ENCODE measurements at regions not wholly inside any gene's neighbourhood (a gene's known extent, or its start where the extent isn't known, plus 50 kb on each side); places are given as distances from the start of the nearest gene placed in this dataset.

DNA sequence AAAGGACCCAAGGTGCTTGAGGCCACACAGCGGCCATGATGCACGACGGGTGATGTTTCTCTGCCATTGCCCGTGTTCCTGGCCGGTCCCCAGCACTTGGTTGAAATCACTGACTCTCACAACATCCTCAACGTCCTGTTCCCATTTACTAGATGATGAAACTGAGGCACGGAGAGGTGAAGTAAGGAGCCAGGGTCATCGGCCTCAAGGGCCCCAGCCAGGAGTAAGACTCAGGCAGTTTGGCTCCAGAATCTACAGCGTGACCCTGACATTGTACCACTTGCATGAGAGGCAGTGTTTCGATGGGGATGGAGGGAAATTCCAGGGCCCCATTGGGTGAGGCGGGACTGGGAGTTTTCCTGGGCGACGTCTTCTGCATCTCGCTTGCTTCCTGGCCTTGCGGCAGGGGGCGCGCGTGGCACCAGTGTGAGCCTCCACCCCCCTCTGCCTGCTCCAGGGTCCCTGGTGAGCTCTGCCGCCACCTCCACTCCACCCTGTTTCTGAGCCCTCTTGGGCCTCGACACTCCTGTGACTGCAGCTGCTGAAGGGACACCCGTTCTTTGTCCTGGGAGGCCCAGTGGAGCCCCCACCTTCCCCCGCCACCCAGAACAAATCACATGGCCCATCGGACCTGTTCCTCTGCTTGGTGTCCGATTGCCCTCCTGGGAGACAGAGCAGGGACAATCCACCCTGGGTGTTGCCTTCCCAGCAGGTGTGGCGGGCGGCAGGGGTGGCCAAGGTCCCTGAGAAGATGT, 133.0 kb upstream of the GSE1 start:
- no peak for DNase-seq

DNA sequence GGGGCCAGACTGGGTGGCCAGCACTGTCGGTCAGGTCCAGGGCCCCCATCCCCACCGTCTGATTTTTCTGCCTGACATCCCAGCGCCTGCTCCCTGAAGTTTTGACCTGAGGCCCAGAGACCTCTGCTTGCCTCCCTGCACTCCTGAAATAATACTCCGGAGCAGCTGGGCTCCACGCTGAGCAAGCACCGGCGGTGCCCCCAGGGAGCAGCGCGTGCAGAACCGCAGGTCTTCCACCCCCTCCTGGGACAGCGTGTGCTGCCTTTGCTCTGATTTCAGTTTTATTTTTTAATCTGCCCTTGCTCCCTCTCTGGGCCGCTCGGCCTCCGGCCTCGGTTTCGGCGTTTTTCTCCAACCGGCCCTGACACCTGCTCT, 132.4 kb upstream of the GSE1 start:
- DNase-seq = no peak

DNA sequence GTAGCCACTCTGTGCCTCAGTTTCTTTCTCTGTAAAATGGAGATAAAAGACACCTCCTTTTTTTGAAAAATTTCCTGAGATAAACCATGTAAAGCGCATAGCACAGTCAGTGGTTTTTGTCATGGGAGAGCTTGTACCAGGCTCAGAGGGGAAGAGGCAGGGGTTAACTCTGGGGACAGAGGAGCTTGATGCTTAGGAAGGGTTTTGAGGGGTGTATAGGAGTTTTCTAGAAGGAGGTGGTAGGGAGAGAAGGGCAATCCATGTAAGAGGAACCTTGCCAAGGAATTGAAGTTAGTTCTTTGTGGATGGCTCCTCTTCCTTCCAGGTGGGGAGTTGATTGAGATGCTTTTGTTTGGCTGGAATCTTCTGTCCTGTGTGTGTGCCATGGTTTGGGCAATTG, 131.9 kb upstream of the GSE1 start:
- DNase-seq = no peak

DNA sequence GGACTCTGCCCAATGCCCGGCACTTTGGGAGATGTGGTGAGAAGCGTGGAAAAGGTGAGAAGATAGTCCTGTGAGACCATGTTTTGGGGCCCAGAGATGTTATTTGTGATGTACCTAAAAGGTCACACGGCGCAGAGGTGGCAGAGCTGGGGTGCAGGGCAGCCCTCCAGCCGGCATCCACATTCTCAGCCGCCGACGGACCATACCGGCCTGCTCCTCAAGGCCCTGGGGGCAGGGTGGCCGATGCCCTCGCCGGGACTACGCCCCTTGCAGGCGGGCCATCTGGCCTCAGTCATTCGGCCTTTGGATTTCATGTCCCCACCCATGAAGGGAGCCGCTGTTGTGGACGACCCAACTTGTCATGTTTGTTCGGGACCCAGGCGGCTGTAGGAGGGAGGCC, 131.4 kb upstream of the GSE1 start:
- no peak for DNase-seq

DNA sequence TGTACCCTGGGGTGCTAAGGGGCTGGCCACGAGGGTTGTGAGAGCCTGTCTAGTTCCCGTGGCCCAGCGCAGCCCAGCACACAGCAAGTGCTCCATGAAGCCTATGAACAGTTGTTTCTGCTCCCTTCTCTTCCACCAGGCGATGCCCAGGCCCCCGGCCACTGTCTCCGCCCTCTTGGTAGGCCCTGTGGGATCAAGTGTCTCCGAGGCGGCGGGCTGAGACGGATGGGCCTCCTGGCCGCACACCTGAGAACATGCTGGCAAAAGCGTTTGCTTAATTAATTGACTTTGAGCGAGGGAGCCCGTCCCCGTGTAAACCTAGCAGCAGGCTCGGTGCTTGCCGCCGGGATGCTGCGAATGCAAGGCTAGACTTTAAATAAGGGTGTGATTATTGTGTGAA, 129.7 kb upstream of the GSE1 start:
- no peak for DNase-seq

DNA sequence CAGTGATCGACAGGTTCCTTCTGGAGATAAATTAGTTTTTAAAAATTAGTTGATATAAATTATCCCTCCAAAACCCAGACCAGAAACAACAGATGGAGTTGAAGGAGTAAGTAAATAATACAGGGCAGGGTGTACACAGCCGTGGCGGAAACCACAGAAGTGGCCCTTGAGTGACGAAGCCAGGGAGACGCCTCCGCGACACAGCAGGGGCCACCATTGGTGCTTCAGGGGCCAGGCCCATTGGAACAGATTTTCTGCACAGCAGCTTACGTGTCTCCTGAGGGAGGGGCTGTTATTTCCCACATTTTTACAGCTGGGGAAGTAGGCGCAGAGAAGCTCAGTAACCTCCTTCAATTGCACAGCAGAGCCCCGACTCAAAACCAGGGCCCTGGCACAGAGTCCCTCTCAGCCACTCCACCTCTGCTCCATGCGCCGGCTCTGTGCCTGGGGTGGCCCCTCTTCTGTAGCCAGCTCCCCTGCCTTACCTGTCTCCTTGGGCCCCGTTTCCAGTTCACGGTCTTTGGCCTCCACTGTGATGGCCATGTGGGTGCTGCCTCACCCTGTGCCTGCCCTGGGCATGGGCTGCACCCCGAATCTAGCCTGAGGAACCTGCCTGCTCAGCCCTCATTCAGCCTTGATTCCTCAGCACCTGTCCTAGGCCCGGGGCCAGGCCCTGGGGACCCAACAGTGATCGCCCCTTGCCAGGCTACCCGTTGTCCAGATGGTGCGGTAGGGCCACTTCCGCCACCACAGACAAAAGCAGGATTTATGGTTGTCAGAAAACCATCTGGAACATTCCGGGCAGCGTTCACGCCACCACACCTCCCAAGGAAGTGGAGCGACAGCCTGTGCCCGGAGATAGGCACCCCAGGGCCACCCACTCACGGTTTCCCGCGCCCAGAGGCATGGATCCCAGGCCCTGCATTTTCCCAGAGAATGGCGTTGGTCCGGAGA, 128.5 kb upstream of the GSE1 start:
- no peak for DNase-seq

DNA sequence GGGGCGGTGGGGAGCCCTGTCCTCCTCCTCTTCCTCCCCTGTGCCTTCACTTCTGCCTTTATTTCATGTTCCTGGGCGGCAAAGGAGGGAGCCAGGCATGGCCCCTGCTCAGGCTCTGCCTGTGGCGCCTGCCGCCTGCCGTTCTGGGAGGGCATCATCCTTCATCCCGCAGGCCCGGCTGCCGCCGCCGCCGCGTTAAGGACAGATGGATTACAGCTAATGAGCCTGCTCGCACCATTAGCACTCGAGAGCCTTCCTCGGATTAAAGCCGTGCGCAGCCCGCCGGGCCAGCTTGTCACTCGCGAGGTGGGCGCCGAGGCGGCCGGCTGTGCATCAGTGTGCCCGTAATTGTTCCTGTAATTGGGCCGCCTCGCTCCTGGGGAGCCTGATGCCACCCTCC, 127.7 kb upstream of the GSE1 start:
- DNase-seq = no peak

DNA sequence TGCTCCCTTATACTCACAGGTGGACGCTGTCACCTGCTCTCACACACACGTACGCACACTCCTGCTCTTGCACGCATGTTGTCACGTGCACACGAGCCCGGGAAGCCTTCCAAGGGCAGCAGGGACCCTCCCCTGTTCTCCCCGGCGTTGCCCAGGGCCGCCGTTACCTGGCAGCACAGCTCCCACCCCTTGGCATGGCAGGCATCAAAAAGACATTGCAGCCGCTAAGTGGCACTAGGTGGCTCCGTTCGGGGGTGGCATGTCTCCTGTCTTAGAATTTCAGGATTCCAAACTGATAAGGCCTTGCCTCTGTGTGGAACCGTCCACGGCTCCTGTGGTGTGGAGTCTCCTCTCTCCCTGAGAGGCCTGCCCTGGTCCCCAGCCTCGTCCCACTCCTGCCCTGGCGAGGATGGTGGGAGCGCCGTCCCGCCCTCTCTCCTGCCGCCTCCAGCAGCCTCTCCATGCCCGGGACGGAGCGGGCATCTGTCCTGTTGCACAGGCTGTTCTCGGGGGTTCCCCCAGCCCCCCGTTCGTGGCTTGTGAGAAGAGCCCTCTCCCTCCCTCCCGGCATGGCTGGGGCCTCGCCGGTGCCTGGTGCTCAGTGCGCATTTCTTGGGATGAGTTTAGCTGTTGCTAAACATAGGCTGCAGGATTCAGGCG, 126.7 kb upstream of the GSE1 start:
- no peak for DNase-seq

DNA sequence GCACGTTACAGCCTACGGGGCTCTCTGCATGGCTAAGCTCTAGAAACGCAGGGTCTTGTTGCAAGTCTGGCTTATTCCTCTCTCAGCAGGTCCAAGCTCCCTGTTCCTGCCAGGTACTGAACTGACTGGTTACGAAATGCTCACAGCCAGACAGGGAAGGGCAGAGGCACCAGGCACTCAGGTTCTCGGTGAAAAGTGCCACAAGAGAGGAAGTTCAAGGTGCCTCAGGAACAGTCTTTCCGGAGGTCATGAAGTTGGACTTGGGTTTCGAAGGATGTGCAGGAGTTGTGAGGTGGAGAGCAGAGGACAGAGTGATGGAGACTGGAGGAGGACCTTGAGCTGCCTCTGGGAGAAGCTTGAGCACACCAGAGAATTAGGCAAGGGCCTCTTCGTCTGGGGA, 124.7 kb upstream of the GSE1 start:
- DNase-seq = no peak

DNA sequence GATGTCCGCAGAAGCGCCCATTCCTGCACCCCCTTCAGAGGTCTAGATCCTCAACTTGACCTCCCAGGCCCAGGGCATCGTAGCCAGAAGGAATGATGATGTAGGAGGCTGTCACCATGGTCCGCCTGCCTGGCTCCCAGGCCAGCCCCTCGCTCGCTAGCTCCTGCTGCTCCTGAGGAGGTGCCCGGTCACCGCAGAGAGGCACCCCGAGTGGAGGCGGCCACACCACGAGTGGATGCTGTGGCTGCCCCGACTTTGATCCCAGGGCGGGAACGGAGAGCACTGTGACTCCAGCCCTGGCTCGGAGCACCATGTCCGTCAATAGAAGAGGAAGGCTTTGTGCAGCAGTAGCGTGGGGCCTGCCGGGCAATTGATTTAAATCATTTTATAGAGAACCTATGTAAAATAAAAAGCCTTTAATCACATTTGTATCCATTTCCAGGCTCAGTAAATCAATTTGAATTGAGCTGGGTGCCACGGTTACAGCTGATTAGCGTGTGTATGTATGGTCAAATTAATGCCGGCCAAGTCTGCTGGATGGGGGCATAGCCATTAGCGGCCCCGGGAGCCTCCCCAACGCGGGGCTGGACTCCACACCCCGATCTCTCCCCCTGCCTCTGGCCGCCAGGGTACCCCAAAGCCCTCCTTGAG, 122.6 kb upstream of the GSE1 start:
- no peak for DNase-seq

DNA sequence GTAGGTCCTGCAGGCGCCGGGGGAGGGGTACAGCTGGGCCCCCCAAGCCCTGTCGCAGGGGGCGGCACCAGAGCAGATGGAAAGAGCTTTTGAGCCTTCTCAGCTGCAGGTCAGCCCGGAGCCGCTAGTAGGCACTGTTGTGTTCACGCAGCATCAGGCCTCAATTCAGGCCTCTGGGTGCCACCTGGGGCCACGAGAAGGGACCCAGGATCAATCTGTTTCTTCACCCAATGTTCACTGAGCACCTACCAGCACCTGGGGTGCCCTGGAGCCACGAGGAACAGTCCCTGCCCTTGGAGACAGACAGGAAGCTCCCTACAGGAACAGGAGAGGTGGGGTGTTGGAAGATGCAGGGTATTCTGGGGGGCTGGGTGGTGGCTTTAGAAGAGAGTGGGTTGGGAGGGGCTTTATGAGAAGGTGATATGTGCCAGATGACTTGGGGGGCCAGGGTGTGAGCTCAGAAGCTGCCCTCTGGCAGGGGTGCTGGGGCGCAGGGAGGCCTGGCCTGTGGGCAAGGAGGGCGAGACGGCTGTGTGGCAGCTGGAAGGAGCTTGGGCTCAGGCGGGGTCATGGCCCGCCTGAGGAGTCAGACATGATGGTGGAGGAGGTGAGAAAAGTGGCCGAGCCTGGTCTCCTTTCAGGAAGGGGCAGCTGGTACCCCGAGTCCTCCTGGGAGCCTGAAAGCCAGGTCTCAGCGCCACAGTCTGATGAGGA, 121.9 kb upstream of the GSE1 start:
- peak; percentile 22 for DNase-seq

DNA sequence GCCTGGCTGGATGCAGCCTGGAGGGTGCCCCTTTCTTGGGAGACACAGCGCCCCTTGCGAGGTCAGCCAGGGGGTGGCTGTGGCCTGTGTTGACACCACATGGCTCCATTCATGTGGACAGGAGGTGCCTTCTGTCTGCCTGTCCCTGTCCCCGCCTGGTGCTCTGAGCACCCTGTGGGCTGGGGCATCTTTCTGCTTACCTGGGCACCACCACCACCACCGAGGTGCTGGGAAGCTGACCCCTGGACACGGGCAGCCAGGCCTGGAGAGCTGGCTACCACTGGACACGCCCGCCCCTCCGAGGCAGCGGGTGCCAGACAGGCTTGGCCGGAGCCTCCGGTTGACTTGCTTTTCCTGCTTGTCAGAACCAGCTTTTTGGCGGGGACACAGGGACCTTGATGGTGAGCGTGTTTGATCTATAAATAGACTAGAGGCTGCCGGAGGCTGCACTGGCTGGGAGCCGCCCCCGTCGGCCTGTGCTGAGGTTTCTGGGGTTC, 121.3 kb upstream of the GSE1 start:
- DNase-seq = no peak

DNA sequence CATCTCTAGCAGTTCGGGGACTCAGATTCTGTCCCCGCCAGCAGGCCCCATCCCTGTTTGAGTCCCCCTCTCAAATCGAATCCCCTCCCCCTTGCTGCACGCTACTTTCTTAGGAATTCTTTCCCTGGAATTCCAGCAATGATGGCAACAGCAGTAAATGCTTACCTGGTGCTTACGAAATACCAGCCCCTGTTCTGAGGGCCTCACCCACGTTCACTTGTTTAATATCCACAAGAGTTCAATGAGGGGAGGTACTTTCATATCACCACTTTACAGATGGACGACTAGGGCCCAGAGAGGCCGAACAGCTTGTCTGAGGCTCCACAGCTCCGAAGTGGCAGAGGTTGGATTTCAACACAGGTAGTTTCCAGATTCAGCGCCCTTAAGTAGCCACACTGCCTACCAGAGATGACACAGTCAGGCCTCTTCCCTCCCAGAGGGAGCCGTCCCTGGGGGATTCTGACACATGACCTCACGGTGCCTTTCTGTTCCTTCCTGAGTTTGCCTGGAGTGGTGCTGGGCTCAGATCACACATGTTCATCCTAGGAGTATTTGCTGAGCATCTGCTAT, 120.7 kb upstream of the GSE1 start:
- DNase-seq = no peak

DNA sequence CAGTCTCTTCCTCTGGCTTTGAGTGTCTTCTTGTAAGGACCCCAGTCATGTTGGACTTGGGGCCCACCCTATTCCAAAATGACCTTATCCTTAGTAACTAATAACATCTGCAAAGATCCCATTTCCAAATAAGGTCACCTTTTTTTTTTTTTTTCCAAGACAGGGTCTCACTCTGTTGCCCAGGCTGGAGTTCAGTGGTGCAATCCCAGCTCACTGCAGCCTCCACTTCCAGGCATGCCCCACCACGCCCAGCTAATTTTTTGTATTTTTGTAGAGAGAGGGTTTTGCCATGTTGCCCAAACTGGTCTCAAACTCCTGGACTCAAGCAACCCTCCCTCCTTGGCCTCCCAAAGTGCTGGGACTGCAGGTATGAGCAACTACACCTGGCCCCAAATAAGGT, 118.8 kb upstream of the GSE1 start:
- DNase-seq = no peak

DNA sequence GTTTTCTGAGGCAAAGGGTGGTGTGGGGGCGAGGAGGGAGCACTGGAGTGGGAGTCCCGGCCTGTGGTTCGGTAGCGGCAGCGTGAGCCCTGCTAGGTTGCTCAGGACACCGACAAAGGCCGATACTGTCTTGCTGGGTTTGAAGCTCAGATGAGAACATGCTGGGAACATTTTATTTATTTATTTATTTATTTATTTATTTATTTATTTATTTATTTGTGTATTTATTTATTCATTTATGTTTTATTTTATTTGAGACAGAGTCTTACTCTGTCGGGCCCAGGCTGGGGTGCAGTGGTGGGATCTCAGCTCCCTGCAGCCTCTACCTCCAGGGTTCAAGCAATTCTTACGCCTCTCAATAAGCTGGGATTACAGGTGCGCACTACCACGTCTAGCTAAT, 117.9 kb upstream of the GSE1 start:
- DNase-seq = no peak

DNA sequence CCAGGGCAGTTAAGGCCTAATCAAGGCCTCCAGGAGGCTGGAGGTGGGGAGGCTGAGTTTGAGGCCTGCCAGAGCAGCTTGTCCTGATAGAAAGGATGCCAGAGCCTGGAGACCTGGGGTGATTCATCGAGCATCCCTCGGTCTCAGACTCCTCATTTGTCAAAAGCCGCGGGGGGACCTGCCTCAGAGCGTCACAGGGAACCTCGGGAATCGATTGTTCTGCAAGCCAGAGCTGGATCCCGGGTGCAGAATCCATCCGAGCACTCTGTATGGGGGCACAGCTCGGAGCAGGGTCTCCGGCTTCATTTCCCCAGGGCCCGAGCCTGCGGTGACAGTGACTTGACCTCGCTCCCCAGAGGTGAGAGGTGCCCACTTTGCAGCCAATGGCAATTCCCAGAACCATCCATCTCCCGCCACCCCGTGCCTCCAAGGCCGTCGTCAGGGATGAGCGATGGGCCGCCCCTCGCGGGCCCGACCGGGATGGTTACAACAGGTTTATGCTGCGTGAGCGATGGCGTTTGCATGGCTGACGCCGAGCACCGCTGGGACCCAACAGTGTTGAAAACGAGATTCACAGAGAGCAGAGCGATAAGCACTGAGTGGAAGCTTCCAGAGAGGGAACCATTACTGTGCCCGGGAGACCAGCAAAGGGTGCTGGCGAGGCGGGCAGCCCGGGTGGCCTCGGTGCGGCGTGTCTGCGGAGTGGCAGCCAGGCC, 117.1 kb upstream of the GSE1 start:
- DNase-seq = no peak

DNA sequence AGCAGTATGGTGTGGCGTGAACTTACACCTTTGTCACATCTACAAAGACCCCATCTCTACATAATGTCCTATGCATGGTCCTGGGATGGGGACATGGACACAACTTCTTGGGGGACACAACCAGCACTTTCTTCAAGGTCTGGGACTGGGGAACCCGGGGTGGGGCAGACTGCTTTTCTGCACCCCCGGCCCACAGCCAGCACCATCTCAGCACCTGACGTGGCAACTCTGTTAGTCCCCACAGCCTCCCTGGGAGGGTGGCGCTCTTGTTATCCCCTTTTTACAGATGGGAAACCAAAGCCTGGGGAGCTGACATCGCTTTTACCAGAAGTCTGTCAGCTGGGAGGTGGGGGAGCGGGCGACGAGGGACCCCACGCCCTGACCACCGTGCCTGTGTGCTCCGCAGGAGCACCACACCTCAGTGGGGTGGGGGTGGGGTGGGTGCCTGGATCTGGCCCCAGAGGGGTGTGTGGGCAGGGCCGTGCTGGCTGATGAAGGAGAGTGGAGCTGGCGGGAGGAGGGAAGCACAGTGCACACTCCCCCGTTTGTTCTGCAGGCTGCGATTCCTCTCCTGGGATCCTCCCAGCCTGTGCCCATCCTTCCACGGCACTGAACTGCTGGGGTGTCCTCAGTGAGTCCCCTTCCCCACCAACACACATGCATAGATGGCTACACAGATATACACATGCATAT, 115.4 kb upstream of the GSE1 start:
- DNase-seq = no peak

DNA sequence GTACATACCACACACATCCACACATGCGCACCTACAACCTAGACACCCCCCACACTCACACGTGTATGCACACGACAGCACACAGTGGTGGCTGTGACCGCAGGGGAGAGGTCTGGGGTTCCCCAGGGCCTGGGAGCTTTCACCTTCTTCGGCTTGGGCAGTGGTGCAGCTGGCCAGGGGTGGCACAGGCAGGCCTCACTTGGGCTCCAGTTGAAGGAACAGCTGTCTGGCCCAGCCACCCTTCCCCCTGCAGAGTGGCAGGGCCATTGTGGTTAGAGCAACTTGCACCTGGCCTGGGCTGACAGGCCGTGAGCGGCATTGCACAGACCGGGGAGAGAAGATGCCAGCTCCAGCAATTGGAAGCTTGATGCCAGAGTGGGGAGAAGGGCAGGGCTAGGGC, 114.5 kb upstream of the GSE1 start:
- no peak for DNase-seq

DNA sequence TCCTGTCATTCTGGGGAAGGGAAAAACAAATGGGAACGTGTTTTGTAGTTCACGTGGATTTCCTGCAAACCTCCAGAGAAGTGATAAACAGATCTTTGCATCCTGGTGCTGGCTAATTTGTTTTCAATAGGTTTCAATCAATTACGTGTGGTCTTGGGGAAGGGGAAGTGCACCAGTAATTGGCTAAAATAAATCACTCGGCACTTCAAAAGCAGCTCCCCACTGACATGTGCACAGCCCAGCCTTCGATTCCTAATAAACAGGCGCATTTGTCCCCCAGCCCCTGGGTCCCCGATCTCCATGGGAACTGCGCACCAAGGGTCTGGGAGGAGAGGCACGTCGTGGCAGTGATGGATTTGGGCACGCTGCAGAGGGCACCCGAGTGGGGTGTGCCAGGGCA, 112.9 kb upstream of the GSE1 start:
- no peak for DNase-seq

DNA sequence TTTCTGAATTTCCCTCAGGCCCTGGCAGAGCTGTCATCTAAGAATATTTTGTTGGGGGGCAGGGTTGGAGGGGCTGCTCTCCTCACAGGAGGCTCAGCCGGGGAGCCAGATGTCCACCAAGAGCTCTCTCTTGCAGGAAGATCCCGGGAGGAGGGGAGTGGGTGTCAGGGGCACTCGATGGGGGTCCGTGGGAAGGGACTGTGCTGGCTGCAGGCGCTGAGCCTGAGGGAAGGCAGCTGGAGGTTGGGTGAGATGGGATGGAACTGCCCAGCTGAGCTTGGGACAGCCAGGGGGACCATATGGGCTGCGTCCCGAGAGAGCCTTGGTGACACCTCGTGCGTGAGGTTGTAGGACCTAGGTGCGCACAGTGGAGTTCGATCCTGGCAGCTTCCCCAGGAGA, 111.2 kb upstream of the GSE1 start:
- no peak for DNase-seq

DNA sequence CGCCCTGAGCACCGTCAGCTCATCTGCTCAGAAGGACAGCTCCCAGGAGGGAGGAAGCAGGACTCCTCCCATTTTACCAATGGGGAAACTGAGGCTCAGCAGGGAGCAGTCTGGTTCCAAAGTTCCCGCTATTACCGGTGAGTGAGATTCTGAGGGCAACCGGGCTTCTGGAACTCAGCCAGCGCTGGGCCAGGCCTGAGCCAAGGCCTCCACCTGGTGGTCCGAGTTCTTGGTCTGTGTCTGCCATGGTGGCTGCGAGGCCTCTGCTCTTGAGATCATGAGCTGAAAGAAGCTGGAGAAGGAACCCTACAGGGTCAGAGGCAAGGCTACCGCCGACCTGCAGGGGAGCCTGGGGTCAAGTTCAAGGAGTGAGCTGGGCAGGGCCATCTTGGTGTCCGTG, 110.8 kb upstream of the GSE1 start:
- DNase-seq = no peak

All from stimulated activated CD4-positive, alpha-beta T cell treated with anti-CD3 and anti-CD28 coated beads, Interleukin-1b, Interleukin-23, amount 100 ng/mL, for 48 hours (primary cell).